BLaER1 (cell line): ENCODE measurements at regions not wholly inside any gene's neighbourhood (a gene's known extent, or its start where the extent isn't known, plus 50 kb on each side); places are given as distances from the start of the nearest gene placed in this dataset.

Experiments
- H3K27ac ChIP-seq: shearing (Covaris generic); formaldehyde crosslinking; 2 replicates; pipeline ENCODE4 v1.8.1; 2022
- H3K27me3 ChIP-seq: shearing (Covaris generic); formaldehyde crosslinking; 2 replicates; pipeline ENCODE4 v1.8.1; 2022
- H3K36me3 ChIP-seq: shearing (Covaris generic); formaldehyde crosslinking; 2 replicates; pipeline ENCODE4 v1.8.1; 2022
- H3K4me1 ChIP-seq: shearing (Covaris generic); formaldehyde crosslinking; 2 replicates; pipeline ENCODE4 v1.8.1; 2022
- H3K4me2 ChIP-seq: shearing (Covaris generic); formaldehyde crosslinking; 2 replicates; pipeline ENCODE4 v1.8.1; 2022
- H3K4me3 ChIP-seq: shearing (Covaris generic); formaldehyde crosslinking; 2 replicates; pipeline ENCODE4 v1.8.1; 2022
- H3K9ac ChIP-seq: shearing (Covaris generic); formaldehyde crosslinking; 2 replicates; pipeline ENCODE4 v1.8.1; 2022
- H3K9me3 ChIP-seq: shearing (Covaris generic); formaldehyde crosslinking; 2 replicates; pipeline ENCODE4 v1.8.1; 2022
- H4K20me1 ChIP-seq: shearing (Covaris generic); formaldehyde crosslinking; 2 replicates; pipeline ENCODE4 v1.8.1; 2022
- Cebpa-rat ChIP-seq: shearing (Covaris generic); IDR thresholded peaks from 2 replicates; pipeline ENCODE4 v1.8.1; 2022

DNA sequence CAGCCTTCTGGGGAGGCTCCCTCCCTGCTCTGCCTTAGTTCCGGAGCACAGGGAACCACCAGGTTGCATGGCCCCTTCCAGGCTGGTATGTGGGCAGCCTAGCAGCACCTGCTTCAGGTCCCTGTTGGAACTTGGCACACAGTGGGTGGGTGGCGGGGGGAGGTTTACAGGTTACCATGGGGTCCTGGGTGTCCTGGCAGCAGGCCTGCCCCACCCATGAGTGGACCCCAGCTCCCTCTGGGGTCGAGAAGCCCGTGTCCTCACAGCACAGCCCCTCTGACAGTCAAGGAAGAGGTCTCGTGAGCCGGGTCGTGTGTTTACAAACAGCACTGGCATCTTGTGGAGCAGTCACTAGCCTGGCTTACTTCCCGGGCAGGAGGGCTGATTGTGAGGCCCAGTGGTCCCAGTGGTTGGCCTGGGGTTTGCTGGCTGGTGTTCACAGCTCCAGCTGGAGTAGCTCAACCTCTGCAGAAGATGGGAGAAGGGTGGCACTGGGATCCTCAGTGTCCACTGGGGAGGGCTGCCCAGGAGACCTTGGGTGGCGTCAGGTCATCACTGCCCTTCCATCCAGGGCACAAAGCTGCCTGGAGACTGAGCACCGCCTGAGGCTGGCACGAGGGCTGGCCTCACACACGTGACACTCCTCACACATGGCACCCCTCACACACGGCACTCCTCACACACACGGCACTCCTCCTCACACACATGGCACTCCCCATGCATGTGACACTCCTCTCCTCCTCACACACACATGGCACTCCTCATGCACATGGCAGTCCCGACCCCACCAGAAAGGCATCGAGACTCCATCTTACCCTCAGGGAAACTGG is 100.9 kb downstream of the RIPK4 start:
- TF ChIP-seq Cebpa-rat = no peak
- no peak overlapping the region for H3K4me3 ChIP-seq
- H3K36me3 ChIP-seq = no peaks in the 10 kb centered on the region
- H3K4me1 ChIP-seq = peaks cover 30% of the 10 kb centered on the region
- no peaks in the 10 kb centered on the region for H3K9me3 ChIP-seq
- H3K9ac ChIP-seq = no peak overlapping the region
- H4K20me1 ChIP-seq = no peaks in the 10 kb centered on the region
- H3K27me3 ChIP-seq = no peaks in the 10 kb centered on the region
- H3K4me2 ChIP-seq = no peak overlapping the region
- no peak overlapping the region for H3K27ac ChIP-seq

DNA sequence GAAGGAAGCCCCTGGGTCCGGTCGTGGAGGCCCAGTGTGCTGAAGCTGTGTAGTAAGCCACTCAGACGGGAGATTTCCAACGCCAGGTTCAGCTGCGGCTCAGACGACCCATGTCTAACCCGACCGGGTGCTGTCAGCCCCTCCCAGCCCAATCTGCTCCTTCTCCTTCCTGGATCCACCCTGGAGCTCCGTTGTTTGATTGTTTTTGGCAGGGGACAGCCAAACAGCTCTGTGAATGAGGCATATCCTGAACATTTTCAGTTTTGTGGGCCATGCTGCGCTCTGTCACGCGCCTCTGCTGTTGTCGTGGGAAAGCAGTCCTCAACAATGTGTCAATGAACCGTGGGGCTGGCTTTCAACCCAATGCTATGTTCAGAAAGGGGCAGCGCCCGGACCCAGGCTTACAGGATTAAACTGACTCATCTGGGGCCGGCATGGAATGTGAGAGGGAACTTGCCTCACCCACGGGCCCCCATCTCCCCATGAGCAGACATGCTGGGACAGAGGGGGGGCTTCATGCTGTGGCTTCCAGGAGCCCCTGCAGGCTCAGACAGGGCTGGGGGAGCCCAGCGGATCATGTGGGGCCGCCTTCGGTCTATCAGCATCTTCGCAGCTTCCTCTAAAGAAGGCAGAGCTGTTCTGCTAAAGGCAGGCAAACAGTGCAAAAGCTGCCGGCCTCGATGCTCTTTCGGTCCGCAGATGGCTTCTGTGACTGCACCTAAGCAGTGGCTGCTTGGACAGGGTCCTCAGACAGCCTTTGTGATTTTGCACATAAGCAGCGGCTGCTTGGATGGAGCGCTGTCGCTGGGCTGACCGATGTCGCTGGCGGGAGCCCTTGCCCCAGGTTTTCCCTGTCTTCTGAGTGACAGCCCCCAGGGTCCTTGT is 101.7 kb downstream of the RIPK4 start:
- Histone ChIP-seq H3K27ac (no peak overlapping the region), H3K9ac (no peak overlapping the region), H3K27me3 (no peaks in the 10 kb centered on the region), H4K20me1 (no peaks in the 10 kb centered on the region), H3K4me2 (no peak overlapping the region), H3K9me3 (no peaks in the 10 kb centered on the region), H3K4me1 (peaks cover 27% of the 10 kb centered on the region), H3K36me3 (no peaks in the 10 kb centered on the region), H3K4me3 (no peak overlapping the region)
- no peak for TF ChIP-seq Cebpa-rat

DNA sequence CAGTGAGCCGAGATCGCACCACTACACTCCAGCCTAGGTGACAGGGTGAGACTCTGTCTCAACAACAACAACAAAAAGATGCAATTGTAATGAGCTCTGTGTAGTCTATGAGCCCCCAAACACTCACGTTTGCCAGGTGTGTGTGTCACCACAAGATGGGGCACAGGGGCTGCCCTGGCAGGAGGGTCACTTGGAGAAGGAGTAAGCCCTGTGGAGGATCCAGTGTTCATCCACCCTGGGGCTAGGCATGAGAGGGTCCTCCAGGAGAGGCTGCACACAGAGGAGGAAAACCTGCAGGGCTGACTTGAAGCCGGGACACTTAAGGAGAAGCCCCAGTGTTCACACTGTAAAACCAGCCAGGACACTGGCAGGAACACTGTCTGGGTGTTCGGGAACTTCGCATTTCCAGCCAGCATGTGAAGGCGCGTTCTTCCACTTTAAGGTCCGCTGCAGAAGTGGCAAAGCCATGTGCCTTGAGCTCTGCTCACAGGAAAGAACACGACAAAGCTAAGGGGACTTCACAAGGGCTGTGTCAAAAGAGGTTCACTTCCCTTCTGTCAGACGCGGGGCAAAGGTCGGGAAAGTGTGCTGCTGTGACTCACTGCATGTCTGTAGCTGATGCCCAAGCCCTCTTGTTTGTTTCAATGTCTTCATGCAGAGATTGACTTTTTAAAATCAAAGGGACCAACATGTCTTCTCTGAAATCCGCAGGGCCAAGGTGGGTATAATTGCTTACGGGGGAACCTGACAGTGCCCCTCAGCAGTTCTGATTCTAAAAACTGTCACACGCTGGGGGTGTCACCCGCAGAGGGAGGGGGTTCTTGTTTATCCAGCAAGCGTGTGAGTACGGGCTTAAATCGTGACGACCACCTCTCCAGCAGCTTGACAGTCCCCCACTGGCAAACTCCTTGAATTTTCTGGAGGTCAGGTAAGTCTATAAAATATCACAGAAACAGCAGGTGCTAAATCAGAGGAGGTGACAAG is 102.8 kb downstream of the RIPK4 start:
- Histone ChIP-seq H3K9ac (no peak overlapping the region), H3K27ac (no peak overlapping the region)

DNA sequence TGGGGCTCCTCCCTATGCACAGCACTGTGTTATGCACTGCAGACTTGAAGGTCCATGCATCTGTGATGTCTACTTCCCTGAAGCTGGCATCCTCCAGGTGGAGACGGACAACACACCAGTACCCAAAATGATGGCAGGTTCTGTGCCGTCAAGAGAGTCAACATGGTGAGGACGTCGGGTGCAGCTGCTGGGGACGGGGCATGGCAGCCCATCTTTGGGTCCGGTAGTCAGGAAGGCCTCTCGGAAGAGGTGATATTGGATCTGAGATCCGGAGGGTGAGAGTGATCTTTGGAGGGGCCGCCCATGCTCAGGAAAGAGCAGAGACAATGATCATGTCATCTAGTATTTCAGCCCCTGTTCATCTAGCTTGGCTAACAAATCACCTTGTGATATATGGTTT is 104.1 kb downstream of the RIPK4 start:
- no peak for TF ChIP-seq Cebpa-rat
- H3K4me2 ChIP-seq = no peak overlapping the region
- H3K9me3 ChIP-seq = no peaks in the 10 kb centered on the region
- no peaks in the 10 kb centered on the region for H3K27me3 ChIP-seq
- peaks cover 19% of the 10 kb centered on the region for H3K4me1 ChIP-seq
- no peak overlapping the region for H3K4me3 ChIP-seq
- no peak overlapping the region for H3K9ac ChIP-seq
- no peaks in the 10 kb centered on the region for H4K20me1 ChIP-seq
- H3K36me3 ChIP-seq = no peaks in the 10 kb centered on the region
- H3K27ac ChIP-seq = no peak overlapping the region

More for the DNA sequence above, 102.8 kb downstream of the RIPK4 start:
- H3K4me1 ChIP-seq = peaks cover 20% of the 10 kb centered on the region
- TF ChIP-seq Cebpa-rat = no peak
- H3K27me3 ChIP-seq = no peaks in the 10 kb centered on the region
- no peak overlapping the region for H3K4me2 ChIP-seq
- H3K36me3 ChIP-seq = no peaks in the 10 kb centered on the region
- H4K20me1 ChIP-seq = no peaks in the 10 kb centered on the region
- H3K4me3 ChIP-seq = no peak overlapping the region
- H3K9me3 ChIP-seq = no peaks in the 10 kb centered on the region

DNA sequence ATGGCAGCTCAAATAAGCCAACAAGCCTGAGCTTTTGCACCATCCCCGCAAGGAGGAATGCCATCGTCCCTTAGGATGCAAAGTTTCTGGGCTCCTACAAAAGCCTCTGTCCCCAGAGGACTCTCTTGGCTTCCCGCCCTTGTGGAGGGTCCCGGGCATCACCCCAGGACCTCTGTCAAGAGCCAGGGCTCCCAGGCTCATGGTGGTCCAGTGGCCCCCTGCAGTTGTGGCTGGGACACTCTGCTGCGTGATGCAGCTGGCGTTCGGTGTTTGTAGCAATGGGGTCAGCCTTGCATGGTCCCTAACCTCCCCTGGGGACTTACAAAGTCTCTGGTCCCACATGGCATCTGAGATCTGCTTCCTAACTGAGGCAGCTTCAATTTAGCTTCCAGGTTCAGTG is 104.7 kb downstream of the RIPK4 start:
- Histone ChIP-seq H3K9ac (no peak overlapping the region), H3K4me2 (no peak overlapping the region), H3K4me1 (peaks cover 14% of the 10 kb centered on the region), H4K20me1 (no peaks in the 10 kb centered on the region), H3K27me3 (no peaks in the 10 kb centered on the region), H3K4me3 (no peak overlapping the region), H3K36me3 (no peaks in the 10 kb centered on the region), H3K27ac (no peak overlapping the region), H3K9me3 (no peaks in the 10 kb centered on the region)
- no peak for TF ChIP-seq Cebpa-rat

DNA sequence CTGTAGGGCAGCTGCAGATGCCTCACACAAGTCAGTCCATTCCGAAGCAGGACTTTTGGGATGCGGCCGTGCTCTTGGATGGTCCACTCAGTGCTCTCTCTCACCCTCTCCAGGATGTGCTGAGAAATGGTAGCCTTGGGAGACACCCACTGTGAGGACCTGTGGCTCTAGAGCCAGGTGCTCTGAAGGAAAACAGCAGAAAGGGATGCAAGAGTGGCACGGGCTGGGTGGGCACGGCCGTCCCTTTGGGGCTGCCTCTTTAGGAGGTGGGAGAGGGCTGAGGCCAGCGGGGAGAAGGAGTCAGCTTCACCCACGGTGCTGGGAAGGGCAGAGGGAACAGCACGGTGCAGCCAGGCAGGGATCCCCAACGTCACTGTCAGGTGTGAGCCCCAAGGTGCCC is 106.1 kb downstream of the RIPK4 start:
- no peak for TF ChIP-seq Cebpa-rat
- Histone ChIP-seq H3K4me3 (no peak overlapping the region), H3K27ac (no peak overlapping the region), H3K9me3 (no peaks in the 10 kb centered on the region), H3K4me1 (peaks cover 6% of the 10 kb centered on the region), H3K27me3 (no peaks in the 10 kb centered on the region), H3K4me2 (no peak overlapping the region), H3K9ac (no peak overlapping the region), H4K20me1 (no peaks in the 10 kb centered on the region), H3K36me3 (no peaks in the 10 kb centered on the region)

DNA sequence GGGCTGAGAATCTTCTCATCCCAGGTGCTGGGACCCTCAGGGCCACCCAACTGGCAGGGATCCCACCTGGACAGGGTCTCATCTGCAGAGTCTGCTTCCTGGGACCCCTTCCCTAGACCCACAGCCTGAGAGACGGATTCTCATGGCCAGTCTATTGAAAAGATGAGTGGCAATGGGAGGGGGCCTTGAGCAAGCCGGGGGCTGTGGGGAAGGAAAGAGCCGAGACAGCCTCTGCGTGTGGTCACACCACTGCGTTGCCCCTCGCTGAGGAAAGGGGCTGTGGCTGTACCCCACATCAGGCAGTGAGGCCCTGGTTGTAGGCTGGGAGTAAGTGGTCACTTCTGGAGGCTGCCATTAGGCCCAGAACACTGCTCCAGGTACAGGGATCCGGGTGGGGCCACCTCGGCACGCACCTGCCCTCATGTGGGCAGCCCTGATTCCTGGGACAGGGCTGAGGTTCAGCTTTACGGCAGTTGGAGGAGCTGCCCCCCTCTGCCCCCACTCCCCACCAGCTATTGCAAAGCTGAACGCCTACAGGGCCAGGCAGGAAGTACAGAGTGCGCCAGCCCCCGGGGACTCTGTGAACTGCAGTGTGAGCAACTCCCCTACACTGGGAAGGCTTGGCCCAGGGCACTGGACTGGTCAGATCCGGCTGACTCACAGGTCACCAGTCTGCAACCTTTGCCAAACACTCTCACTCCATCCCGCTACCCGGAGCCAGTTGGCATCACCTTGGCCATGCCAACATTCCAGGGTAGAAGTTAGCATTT is 106.9 kb downstream of the RIPK4 start:
- Histone ChIP-seq H3K4me3 (no peak overlapping the region), H3K27me3 (no peaks in the 10 kb centered on the region), H3K4me2 (peak overlapping the region; percentile 22; the same call in 1 of the 2 replicates), H3K9me3 (no peaks in the 10 kb centered on the region), H3K36me3 (no peaks in the 10 kb centered on the region), H4K20me1 (no peaks in the 10 kb centered on the region), H3K4me1 (peaks cover 6% of the 10 kb centered on the region), H3K9ac (no peak overlapping the region), H3K27ac (no peak overlapping the region)
- TF ChIP-seq Cebpa-rat = no peak

DNA sequence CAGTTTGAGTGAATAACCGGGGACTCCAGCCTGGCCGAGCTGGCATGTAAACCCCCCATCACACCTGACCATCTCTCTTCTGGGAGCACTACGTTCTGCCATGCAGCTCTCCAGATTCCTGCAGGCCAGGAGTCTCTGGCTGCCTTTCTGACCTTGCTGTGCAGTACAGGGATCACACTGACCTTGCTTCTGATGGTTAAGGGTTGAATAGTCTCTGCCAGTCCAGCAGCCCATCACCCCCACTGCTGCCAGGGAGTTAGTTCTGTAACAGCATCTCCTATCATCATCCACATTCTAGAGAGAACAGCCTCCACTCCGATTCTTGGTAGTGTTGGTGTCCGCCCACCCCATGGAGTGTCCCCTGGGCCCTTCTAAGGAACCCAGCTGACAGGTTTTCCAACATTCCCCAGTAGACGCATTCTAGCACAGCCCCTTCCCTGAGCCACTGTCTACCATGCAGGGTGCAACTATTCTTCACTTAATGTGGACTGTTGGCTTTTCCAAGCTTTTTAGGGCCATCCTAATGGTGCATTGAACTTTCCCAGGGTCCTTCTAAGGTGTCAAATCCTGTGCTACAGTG is 109.8 kb downstream of the RIPK4 start:
- no peaks in the 10 kb centered on the region for H3K36me3 ChIP-seq
- H3K27me3 ChIP-seq = no peaks in the 10 kb centered on the region
- TF ChIP-seq Cebpa-rat = no peak
- no peak overlapping the region for H3K4me2 ChIP-seq
- no peak overlapping the region for H3K27ac ChIP-seq
- no peak overlapping the region for H3K9ac ChIP-seq
- no peak overlapping the region for H3K4me3 ChIP-seq
- H3K4me1 ChIP-seq = peaks cover 6% of the 10 kb centered on the region
- H4K20me1 ChIP-seq = no peaks in the 10 kb centered on the region
- no peaks in the 10 kb centered on the region; the same call in 1 of the 2 replicates for H3K9me3 ChIP-seq
